ENCODE measurements at regions not wholly inside any gene's neighbourhood (a gene's known extent, or its start where the extent isn't known, plus 50 kb on each side); places are given as distances from the start of the nearest gene placed in this dataset.
"Not testable (repeated sequence)": the region's sequence is repeated elsewhere in the genome, so short reads cannot be mapped to it uniquely, and the experiment has no call there.

DNA sequence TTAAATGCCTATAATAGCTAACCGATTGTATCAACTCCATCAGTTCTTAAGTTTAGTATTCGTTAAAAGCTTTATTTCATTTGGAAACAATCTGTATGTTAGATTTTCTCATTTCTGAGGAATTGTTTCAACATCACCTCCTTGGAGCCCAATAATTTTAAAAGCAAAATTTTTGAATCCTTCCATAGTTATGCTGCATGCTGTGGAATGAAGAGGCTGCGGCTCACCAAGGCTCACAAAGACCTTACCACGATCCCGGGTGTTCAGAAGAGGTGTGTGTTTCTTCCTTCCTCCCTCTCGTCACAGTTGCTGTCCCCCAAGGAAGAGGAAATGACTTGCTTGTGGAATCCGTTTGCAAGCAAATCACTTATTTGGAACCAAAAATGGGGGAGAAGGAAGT lies 143.8 kb downstream of the FGF1 start:
- no peak for DNase-seq (ENCODE audit: low spot score)

DNA sequence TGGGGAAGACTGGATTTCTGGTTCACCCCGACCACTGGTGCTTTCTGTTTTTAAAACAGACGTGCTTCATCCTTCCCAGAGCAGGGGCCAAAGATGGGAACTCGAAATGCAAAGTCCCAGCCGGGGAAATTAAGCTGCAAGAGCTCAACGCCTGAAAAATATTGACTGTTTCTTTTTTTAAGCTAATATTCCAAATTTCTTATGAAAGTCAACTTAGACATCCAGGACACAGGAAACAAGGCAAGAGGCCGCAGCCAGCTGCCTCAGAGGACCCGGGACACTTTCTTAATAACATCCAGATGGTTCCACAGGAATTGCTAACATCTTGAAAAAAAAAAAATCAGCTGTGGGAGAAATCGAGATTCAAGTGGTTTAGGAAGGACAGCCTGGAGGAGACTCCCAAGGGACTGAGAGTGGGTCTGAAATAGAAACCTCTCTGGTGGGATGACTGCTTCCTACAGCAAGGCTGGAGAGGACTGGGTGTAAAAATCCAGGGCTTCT lies 144.9 kb downstream of the FGF1 start:
- no peak for DNase-seq (ENCODE audit: low spot score)

DNA sequence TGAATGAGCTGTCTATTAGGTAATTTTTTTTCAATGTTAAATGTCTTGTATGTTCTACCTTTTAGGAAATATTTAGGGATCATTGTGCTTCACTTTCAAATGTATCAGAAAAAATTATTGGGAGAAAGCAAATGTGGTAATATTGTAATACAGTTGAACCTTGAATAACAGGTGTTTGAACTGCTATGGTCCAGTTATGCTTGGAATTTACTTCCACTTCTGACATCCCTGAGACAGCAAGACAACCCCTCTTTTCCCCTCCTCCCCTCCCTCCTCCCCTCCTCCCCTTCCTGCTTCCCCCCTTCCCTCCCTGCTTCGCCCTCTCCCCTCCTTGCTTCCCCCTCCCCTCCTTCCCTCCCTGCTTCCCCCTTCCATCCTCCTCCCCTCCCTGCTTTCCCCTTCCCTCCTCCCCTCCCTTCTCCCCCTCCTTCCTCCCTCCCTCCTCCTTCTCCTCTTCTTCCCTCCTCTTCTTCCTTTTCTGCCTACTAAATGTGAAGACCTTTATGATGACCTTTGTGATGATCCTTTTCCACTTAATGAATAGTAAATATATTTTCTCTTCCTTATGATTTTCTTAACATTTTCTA lies 146.6 kb downstream of the FGF1 start:
- no peak for DNase-seq (ENCODE audit: low spot score)

DNA sequence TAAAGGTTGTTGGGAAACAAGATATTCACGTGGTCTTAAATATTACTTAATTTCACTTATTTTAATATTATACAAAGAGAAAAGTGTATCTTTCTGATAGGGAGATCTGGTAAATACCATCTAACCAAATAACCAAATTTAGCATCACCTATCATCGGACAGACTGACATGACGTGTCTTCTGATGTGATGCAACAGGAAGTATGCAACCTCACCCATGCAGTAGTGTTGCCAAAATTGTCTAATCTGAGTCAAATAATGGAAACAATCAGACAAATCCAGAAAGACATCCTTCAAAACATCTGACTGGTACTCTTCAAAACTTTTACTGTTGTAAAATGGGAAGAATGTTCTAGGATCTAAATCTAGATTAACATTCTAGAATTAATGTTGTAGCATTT lies 148.0 kb downstream of the FGF1 start:
- no peak for DNase-seq (ENCODE audit: low spot score)

DNA sequence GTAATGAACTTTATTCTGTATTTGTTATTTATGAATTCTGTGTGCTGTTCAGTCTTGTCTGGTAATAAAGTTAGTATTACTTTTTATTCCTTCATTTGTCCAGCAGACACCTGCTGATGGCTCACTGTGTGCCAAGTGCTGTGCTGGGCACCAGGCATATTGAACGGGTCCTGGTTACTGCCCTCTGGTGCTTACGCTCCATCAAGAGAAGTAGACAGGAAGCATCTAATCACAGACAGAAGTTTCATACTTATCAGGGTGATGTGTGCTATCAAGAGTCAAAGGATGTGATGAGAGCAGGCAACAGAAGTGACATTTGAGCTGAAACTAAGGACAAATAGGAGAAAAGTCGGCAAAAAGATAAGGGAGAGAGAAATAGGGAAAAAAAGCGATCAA lies 153.1 kb downstream of the FGF1 start:
- DNase-seq (ENCODE audit: low spot score): no peak

DNA sequence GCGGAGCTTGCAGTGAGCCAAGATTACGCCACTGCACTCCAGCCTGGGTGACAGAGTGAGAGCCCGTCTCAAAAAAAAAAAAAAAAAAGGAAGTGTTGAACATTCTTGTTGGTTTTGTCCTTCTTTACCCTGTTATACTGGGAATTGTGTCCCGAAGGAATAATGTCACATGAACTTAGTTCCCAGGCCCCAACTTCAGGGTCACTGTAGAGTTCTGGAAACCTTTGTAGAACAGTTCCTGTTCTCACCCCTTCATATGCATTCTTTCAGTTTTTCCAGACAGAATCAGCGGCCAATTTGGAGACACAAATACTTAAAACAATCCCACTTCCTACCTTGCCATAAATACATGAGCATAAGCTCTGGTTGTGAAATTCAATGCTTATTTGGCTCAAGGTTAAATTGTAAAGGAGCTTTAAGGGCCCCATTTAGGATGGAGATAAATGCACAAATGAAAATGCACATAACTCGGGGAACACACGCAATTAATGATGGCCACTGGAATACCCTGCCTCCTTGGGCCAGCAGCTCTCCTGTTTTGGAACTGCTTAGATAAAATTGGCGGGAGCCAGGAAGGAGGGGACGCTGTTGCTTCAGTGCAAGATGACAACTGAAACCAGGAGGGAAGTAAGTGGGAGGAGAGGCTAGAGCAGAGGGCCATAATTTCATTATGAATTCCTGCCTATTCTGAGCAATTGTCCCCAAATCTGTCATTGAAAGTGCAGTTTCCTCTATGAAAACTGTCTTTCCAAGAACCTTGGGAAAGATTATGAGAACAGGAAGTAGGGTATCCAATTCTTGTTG lies 153.7 kb downstream of the FGF1 start:
- DNase-seq (ENCODE audit: low spot score): no peak

DNA sequence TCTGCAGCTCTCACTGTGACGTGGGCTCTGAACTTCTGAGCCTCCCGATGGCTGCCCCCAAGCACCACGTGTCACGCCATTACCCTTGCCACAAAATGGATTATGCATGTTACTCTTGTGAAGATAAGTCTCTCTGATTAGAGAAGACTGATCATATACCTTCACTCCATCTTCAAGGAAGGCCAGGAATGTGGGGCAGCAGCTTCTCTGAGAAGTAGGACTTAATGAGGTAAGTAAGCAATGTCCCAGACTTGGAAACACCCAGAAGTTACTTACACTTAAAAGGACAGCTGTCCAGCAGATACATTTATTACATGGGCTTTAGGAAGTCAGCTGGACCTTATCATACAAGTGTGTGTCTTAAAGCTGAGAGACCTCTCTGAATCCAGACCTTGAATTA lies 155.0 kb downstream of the FGF1 start:
- no peak for DNase-seq (ENCODE audit: low spot score)

DNA sequence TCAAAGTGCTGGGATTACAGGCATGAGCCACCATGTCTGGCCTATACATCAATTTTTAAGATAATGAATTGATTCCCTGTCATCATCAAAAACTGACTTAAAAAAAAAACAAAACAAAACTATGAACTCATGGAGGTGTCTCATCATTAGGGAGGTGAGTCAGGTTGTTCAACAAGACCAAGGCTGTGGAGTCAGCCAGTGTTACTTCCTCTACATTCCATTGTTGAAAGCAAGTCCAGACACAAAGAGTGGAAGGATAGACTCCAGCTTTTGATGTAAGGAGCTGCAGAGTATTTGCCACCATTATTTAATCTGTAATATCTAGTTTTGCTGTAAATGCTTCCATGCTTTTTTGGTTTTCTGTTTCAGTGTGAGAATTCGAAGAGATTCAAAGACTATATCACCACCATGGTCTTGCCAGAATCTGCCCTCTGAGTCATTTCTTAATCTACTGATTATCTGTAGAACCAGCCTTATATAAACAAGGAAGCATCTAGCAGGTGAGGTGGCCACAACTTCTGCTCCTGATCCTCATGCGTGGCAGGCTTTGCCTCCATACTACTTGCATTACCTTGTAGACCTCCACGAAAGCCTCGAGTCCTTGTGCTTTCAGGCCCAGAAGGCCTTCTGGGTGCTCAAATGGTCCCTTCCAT lies 156.1 kb downstream of the FGF1 start:
- no peak for DNase-seq (ENCODE audit: low spot score)

DNA sequence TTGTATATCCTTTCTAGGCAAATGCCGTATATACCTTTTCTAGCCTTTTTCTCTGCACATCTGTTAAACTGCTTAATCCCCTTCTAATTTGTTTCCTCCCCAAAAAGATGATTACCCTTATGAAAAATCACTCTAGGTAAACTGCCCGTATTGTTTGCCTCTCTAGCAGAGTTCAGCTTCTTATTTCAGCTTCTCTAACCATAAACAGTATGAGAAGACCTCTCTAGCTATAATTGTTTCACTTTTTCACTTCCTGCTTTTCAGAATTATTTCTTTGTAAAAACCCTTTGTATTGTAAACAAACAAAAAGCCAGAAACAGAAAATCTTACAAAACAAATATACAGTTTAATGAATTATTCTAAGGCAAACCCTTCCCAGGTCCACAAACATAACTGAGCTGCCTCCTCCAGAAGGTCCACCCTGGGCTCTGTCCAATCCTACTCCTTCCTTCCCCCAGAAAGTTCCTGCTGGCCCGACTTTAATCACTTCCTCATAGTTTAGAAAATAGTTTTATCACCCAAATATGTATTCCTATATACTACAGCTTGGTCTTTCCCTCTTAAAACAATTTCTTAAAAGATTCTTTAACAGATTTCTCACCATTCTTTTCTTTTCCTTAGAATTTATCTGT lies 158.1 kb downstream of the FGF1 start:
- DNase-seq (ENCODE audit: low spot score): no peak

DNA sequence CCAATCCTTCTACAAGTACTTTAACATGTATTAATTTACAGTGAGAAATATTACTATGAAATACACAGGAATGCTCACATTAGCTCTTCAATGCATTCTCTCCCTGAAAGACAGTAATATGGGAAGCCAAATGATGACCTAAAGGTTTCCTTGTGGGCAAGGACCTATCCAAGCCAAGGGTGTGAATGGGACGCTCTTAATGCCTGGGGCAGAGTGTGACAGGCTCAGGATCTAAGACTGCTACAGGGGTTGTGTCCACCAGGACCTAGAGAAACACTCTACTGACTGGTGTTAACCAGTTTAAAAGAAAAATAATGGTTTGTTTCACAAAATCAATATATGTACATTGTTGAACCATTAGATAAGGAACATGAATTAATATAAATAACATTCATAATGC lies 158.7 kb downstream of the FGF1 start:
- no peak for DNase-seq (ENCODE audit: low spot score)

DNA sequence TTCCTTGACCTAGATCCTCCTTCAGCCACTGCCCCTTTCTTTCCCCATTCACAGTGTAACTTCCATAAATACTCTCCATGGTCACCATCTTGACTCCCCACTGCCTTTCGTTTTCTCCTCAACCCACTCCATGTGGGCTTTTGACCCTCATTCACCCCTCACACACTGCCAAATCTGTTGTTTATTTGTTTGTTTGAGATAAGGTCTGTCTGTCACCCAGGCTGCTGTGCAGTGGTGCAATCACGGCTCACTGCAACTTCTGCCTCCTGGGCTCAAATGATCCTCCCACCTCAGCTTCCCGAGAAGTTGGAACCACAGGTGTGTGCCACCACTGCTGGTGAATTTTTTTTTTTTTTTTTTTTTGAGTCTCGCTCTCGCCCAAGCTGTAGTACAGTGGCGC lies 162.9 kb downstream of the FGF1 start:
- no peak for DNase-seq (ENCODE audit: low spot score)

DNA sequence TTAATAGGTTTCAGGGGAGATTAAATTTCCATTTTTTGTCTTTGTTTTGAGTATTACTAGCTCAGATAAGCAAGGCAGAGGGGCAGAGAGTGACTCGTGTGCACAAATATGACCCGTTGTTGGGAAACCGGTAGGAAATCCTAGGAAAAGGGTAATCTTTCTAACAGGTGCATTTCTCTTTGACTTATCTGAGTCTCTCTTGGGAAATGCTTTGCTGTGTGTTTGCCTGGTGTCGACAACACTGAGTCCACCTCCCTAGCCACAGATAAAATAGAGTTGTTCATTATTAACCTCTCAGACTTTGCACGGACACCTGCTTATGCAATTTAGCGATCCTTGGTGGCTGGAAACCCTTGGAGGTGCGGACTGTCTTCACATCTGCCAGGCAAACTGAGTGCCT lies 164.2 kb downstream of the FGF1 start:
- DNase-seq (ENCODE audit: low spot score): peak; percentile 71

DNA sequence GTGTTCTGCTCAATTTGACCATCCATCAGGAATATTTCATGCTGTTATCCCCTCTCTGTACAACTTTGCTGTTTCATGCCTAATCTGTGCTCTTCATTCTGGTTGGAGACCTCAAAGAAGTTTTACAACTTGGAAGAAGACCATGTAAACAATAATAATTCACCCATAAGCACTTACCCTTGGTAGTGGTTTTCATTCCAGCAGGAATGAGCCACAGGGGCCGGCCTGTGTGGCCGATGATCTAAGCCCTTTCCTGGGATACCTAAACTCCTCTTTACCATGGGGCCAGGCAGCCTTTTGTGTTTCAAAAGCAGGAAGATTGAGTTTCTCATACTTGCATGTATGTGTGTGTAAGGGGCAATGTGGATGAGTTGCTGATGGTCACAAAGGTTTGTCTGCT lies 165.0 kb downstream of the FGF1 start:
- no peak for DNase-seq (ENCODE audit: low spot score)

DNA sequence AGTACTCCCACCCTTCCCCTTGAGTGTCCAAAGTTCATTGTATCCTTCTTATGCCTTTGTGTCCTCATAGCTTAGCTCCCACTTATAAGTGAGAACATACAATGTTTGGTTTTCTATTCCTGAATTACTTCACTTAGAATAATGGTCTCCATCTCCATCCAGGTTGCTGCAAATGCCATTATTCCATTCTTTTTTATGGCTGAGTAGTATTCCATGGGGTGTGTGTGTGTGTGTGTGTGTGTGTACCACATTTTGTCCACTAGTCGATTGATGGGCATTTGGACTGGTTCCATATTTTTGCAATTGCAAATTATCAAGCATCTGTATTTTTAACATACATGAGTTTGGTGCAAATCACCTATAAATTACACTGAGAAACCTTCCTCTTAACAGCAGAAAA lies 166.0 kb downstream of the FGF1 start:
- not testable (repeated sequence) for DNase-seq (ENCODE audit: low spot score)

DNA sequence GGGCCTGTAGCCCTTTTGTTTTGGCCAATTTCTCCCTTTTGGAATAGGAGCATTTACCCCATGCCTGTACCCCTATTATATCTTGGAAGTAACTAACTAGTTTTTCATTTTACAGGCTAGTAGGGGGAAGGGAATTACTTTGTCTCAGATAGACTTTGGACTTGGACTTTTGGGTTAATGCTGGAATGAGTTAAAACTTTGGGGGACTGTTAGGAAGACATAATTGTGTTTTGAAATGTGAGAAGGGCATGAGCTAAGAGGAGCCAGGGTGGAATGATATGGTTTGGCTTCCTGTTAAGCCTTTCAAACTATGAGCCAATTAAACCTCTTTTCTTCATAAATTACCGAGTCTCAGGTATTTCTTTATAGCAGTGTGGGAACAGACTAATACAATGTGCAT lies 168.1 kb downstream of the FGF1 start:
- DNase-seq (ENCODE audit: low spot score): no peak

DNA sequence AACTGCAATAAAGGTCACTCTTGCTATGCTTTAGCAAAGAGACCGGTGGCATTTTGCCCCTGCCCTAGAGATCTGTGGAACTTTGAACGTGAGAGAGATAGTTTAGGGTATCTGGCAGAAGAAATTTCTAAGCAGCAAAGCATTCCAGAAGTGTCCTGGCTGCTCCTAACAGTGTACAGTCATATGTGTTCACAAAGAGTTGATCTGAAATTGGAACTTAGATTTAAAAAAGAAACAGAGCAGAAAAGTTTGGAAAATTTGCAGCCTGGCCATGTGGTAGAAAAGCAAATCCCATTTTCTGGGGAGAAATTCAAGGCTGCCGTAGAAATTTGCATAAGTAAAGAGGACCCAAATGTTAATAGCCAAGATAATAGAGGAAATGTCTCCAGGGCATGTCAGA lies 169.2 kb downstream of the FGF1 start:
- DNase-seq (ENCODE audit: low spot score): no peak

DNA sequence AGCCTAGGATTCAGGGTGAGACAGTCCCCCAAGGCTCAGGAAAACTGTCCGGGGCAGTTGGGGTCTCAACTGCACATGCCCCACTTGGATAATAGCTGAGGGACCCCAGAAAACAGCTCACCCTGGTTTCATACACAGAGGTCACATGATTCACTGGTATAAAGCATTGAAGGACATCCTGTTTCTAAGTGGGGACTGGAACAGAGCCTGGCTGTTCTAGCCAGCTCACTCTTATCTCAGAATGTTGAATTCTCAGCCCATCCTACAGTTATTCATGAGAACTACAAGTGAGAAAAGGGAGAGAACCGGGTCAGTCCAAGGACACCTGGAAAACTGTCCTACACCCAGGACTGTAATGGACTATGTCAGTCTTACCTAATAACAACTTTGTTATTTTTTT lies 170.9 kb downstream of the FGF1 start:
- DNase-seq (ENCODE audit: low spot score): no peak

DNA sequence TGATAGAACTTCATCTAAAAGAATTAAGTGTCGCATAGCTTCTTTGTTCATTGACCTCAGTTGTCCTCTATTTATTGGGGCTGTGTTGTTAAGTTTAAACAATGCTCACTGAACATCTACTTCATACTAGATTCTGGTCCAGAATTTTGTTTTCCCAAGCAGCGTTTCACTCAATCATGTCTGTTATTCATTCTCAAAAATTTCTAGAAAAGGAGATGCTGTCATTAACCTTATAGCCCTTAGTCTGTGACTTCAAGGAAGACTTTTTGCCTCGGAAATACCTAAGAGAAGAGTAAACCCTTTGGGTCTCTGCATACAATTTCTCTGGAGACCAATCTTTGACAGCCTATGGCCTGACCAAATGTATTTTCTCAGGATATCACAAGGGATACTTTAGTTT lies 171.7 kb downstream of the FGF1 start:
- no peak for DNase-seq (ENCODE audit: low spot score)

DNA sequence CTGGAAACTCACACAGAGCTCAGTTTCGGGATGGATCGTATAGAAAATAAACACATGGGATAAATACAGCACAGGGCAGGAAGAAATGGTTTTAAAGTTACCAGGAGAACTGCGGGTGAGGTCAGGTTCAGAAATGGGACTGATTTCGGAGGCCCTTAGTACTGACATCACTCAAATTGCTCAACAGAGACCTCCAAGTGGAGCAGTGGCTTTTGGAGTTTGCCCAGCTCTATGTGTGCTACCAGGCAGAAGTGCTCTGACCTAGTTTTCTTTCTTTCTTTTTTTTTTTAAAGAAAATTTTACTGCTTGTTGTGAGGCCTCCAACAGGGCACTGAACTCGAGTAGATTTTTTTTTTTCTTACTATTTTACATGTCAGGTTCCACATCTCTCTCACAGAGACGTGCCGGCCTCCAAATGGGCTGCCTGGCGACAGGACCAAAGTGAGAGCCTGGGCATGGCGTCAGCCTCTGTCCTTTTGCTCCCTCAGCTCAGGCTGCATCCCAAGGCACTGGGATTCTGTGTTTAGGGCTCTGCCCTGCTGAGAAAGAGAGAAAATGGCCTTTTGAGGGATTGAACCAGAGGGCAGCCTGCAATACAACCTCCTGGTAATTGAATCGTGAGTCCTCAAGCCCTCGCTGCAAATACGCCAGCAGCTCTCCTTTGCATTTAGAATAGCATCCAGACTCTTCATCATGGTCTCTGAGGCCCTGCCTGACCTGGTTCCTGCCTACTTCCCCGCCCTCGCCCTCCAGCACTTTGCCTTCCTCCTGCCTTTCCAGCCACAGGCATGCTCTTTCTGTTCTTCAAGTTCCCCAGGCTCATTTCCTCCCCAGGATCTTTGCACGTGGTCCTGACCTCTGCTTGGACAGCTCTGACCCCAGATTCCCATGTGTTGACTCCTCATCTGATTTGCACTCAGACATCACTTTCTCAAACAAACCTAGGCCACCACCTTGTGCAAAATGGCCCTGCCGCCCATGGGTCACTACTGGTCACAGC lies 173.5 kb downstream of the FGF1 start:
- no peak for DNase-seq (ENCODE audit: low spot score)

DNA sequence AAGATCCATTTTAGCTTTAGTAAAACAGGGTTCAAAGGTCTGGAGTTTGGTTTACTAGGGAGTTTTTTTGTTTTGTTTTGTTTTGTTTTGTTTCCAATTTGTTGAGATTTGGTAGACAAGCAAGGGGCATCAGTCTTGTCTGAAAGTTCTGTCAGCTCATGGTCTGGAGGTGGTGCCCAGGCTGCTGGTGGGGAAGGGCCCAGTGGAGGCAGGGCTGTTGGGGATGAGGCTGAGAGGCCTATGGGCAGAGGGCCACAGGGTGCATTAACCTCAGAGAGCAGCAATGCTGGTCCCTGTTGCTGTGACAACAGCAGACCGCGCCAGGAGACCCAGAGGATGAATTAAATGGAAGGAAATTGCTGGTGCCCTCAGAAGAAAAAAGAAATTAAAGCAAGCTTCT lies 174.5 kb downstream of the FGF1 start:
- no peak for DNase-seq (ENCODE audit: low spot score)

DNA sequence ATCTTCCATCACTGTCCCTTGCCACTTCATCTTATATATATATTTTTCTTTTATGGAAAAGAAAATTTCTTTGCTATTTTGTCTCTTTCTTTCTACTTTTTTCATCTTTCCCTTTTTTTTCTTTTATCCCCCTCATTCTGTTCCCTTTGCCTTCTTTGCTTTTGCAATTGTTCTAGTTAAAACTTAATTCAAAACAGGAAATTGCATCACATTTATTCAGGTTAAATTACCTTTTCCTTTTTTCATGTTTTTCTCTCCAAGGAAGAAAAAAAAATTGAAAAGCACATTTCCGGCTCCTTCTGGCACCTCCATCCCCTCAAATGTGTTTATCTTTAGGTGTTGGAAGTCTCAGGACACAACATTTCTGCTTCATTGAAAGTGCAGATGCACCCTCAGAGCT lies 176.9 kb downstream of the FGF1 start:
- DNase-seq (ENCODE audit: low spot score): no peak

DNA sequence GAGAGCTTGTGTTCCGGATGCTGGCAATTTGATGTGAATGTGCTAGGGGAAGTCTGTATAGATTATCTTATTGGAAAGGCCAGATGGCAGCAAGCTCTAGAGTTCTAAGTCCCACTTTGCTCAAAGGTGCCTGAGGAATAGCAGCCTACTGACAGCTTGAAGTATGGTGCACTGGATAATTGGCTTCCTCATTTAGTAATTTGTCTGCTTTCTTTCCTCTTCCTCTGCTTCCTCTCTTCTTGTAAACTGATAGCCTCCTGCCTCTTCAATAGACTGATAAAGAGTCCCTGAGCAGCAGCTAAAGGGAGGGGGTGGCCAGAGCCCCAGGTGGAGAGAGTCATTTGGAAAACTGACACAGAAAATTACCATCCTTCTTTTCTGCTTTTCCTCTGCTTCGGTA lies 177.3 kb downstream of the FGF1 start:
- no peak for DNase-seq (ENCODE audit: low spot score)
